NT2/D1 (cell line): ENCODE measurements at regions not wholly inside any gene's neighbourhood (a gene's known extent, or its start where the extent isn't known, plus 50 kb on each side); places are given as distances from the start of the nearest gene placed in this dataset.

ENCODE experiments used
- YY1 ChIP-seq: IDR thresholded peaks from 2 replicates; pipeline ENCODE4 v1.6.1; 2011; ENCODE audit not compliant: insufficient read length, insufficient read depth
- ZNF274 ChIP-seq: IDR thresholded peaks from 2 replicates; pipeline ENCODE4 v1.6.1; 2011; ENCODE audit warnings: mild to moderate bottlenecking, low read depth, low read length

- TF ChIP-seq ZNF274, result no peak
- no peak for TF ChIP-seq YY1
These were observed 102.0 kb upstream of the RPS6KA2 start for GRCh38 chr6:166728884-166729530.
